A549 (cell line): ENCODE measurements at regions not wholly inside any gene's neighbourhood (a gene's known extent, or its start where the extent isn't known, plus 50 kb on each side); places are given as distances from the start of the nearest gene placed in this dataset.

Experiments
- ATAC-seq, 2 experiments: fragments of 200-7000 bp in 1 of 2; fragments of >200 bp in 1 of 2; cut with Nextera tagmentation in 1 of 2; cut with Tn5 transposase in 1 of 2; 3 replicates each; pipeline versions ENCODE4 v1.8.0 to v1.9.1; 2018 to 2020; ENCODE audit warnings: mild to moderate bottlenecking in 1 of 2, moderate library complexity in 1 of 2
- CTCF ChIA-PET: fragments of 300-600 bp; sonication (Branson Sonifier 250); formaldehyde crosslinking; extraction: SDS; loops from one replicate; lab custom pipeline; 2021; ENCODE audit warnings: antibody characterized with exemption, inconsistent platforms; lab: Yijun Ruan, JAX
- POLR2A ChIA-PET: fragments of 350-600 bp; formaldehyde crosslinking; extraction: SDS; loops from one replicate; lab custom pipeline; 2021; ENCODE audit warnings: antibody characterized with exemption, inconsistent platforms; lab: Yijun Ruan, JAX
- DNase-seq, 2 experiments: peaks; one replicate each; pipeline versions ENCODE4 v3.0.0 to v3.0.0-alpha.2; 2011 to 2016; ENCODE audit warnings: low read depth in 1 of 2, low spot score in 1 of 2
- FAIRE-seq: peaks from 2 replicates; lab custom pipeline; 2011; peaks lifted over from hg19 to GRCh38; lab: Jason Lieb, UNC
- H3K27ac ChIP-seq, 2 experiments: fragments of >200 bp; sonication (Bioruptor Twin); formaldehyde crosslinking; 3 replicates each; pipeline ENCODE4 v1.5.1; 2016 to 2017
- H3K4me1 ChIP-seq: fragments of >200 bp; sonication (Bioruptor Twin); formaldehyde crosslinking; 3 replicates; pipeline ENCODE4 v1.6.1; 2016
- H3K4me2 ChIP-seq: fragments of >200 bp; sonication (Bioruptor Twin); formaldehyde crosslinking; 3 replicates; pipeline ENCODE4 v1.6.1; 2016
- H3K4me3 ChIP-seq: fragments of >200 bp; sonication (Bioruptor Twin); formaldehyde crosslinking; 3 replicates; pipeline ENCODE4 v1.5.1; 2016
- H3K9me3 ChIP-seq: fragments of >200 bp; sonication (Bioruptor Twin); formaldehyde crosslinking; 3 replicates; pipeline ENCODE4 v1.6.1; 2016
- BCL3 ChIP-seq: fragments of >200 bp; sonication (Bioruptor Twin); formaldehyde crosslinking; IDR thresholded peaks from 3 replicates; pipeline ENCODE4 v1.6.1; 2016
- BHLHE40 ChIP-seq: IDR thresholded peaks from 2 replicates; pipeline ENCODE4 v1.6.1; 2012; ENCODE audit warnings: low read depth, low read length, inconsistent platforms
- CBX8 ChIP-seq: fragments of 200-600 bp; sonication (generic); IDR thresholded peaks from 2 replicates; pipeline ENCODE4 v1.6.1; 2016
- CHD2 ChIP-seq: fragments of 150-350 bp; IDR thresholded peaks from 2 replicates; pipeline ENCODE4 v1.6.1; 2014; ENCODE audit warnings: low read length; ENCODE audit not compliant: partially characterized antibody
- HDAC2 ChIP-seq: fragments of 200-600 bp; sonication (generic); IDR thresholded peaks from 2 replicates; pipeline ENCODE4 v1.6.1; 2016
- HES2 ChIP-seq: fragments of >200 bp; sonication (Bioruptor Twin); formaldehyde crosslinking; IDR thresholded peaks from 2 replicates; pipeline ENCODE4 v1.6.1; 2016
- HEYL ChIP-seq: fragments of 250-450 bp; sonication (Bioruptor Pico); IDR thresholded peaks from 2 replicates; pipeline ENCODE4 v1.8.0; 2021; ENCODE audit warnings: mild to moderate bottlenecking, moderate library complexity
- HMGXB4 ChIP-seq: fragments of 250-450 bp; sonication (Bioruptor Pico); IDR thresholded peaks from 2 replicates; pipeline ENCODE4 v1.5.0; 2021; ENCODE audit warnings: mild to moderate bottlenecking, moderate library complexity, borderline replicate concordance
- HOXA7 ChIP-seq: fragments of 250-450 bp; sonication (Bioruptor Pico); IDR thresholded peaks from 2 replicates; pipeline ENCODE4 v1.5.0; 2020; ENCODE audit warnings: mild to moderate bottlenecking, moderate library complexity
- HOXB5 ChIP-seq: fragments of 250-450 bp; sonication (Bioruptor Pico); IDR thresholded peaks from 2 replicates; pipeline ENCODE4 v1.5.0; 2020; ENCODE audit warnings: mild to moderate bottlenecking, moderate library complexity
- JUN ChIP-seq, 2 experiments: fragments of >200 bp; sonication (Bioruptor Twin); formaldehyde crosslinking; IDR thresholded peaks; 2 replicates in 1 of 2; 3 replicates in 1 of 2; pipeline ENCODE4 v1.6.1; 2016 to 2017
- JUNB ChIP-seq: fragments of >200 bp; sonication (Bioruptor Twin); formaldehyde crosslinking; IDR thresholded peaks from 2 replicates; pipeline ENCODE4 v1.6.1; 2016
- KDM5A ChIP-seq: fragments of 200-600 bp; sonication (generic); IDR thresholded peaks from 2 replicates; pipeline ENCODE4 v1.6.1; 2016; ENCODE audit warnings: antibody characterized with exemption, mild to moderate bottlenecking
- NFE2L2 ChIP-seq: fragments of 150-350 bp; conservative IDR thresholded peaks from 2 replicates; pipeline ENCODE4 v1.6.1; 2014; ENCODE audit warnings: low read length
- POLR2A ChIP-seq: IDR thresholded peaks from 2 replicates; pipeline ENCODE4 v1.6.1; 2012; ENCODE audit warnings: mild to moderate bottlenecking, low read length
- POLR2AphosphoS2 ChIP-seq: conservative IDR thresholded peaks from 2 replicates; pipeline ENCODE4 v1.6.1; 2012; ENCODE audit warnings: low read length, improper control_type of control experiment, inconsistent platforms
- RARB ChIP-seq: fragments of 250-450 bp; sonication (Bioruptor Pico); IDR thresholded peaks from 2 replicates; pipeline ENCODE4 v1.8.0; 2021; ENCODE audit warnings: mild to moderate bottlenecking, moderate library complexity
- REST ChIP-seq: fragments of 200-600 bp; sonication (generic); IDR thresholded peaks from 2 replicates; pipeline ENCODE4 v1.6.1; 2016; ENCODE audit warnings: antibody characterized with exemption, mild to moderate bottlenecking, moderate library complexity
- RNF2 ChIP-seq: fragments of 200-600 bp; sonication (generic); IDR thresholded peaks from 2 replicates; pipeline ENCODE4 v1.6.1; 2016; ENCODE audit warnings: low read depth, mild to moderate bottlenecking, antibody characterized with exemption, moderate library complexity, borderline replicate concordance
- SMC3 ChIP-seq: fragments of >200 bp; sonication (Bioruptor Twin); formaldehyde crosslinking; IDR thresholded peaks from 3 replicates; pipeline ENCODE4 v1.6.1; 2018; ENCODE audit warnings: inconsistent platforms
- SREBF2 ChIP-seq: fragments of 450-650 bp; IDR thresholded peaks from 2 replicates; pipeline ENCODE4 v1.6.1; 2014; ENCODE audit warnings: mild to moderate bottlenecking, moderate library complexity
- TFCP2L1 ChIP-seq: fragments of 250-450 bp; sonication (Bioruptor Pico); IDR thresholded peaks from 2 replicates; pipeline ENCODE4 v1.5.0; 2021; ENCODE audit warnings: mild to moderate bottlenecking
- TP53 ChIP-seq: fragments of 250-450 bp; sonication (Bioruptor Pico); IDR thresholded peaks from 2 replicates; pipeline ENCODE4 v1.5.0; 2021; ENCODE audit warnings: mild to moderate bottlenecking, moderate library complexity
- USF2 ChIP-seq: fragments of 450-650 bp; IDR thresholded peaks from 2 replicates; pipeline ENCODE4 v1.6.1; 2014; ENCODE audit warnings: antibody characterized with exemption
- ZC3H11A ChIP-seq: fragments of 450-650 bp; IDR thresholded peaks from 2 replicates; pipeline ENCODE4 v1.6.1; 2014; ENCODE audit warnings: antibody characterized with exemption, mild to moderate bottlenecking
- ZSCAN20 ChIP-seq: fragments of 250-450 bp; sonication (Bioruptor Pico); IDR thresholded peaks from 2 replicates; pipeline ENCODE4 v1.8.0; 2022; ENCODE audit warnings: mild to moderate bottlenecking, moderate library complexity
- WGBS: methylation state at CpG from one replicate; pipeline ENCODE4 v1.1.6; 2017; ENCODE audit errors: missing lambda C conversion rate; 5-methylcytosine and 5-hydroxymethylcytosine counted together

- no peak for FAIRE-seq
- 68% methylated on average over 2 of the region's 2 CpGs for whole genome bisulfite sequencing
- Histone ChIP-seq H3K4me1 (no peaks in the 10 kb centered on the region), H3K4me2 (no peak overlapping the region), H3K27ac (no peak overlapping the region), H3K9me3 (no peaks in the 10 kb centered on the region), H3K4me3 (no peak overlapping the region)
- TF ChIP-seq TP53 (CRISPR knock-in tag) (no peak), JUNB (no peak), TFCP2L1 (CRISPR knock-in tag) (no peak), HES2 (no peak), HOXB5 (no peak)
- POLR2A ChIA-PET, result no interaction called here
- DNase-seq, result no peak
- no peak for ATAC-seq
- CTCF ChIA-PET, result no interaction called here
Measured at GRCh38 chrX:69366183-69366582, 137.9 kb upstream of the NALF2 start.

GRCh38 chrX:69365755-69366154 lies 138.4 kb upstream of the NALF2 start:
- Histone ChIP-seq H3K4me2 (no peak overlapping the region), H3K9me3 (no peaks in the 10 kb centered on the region), H3K4me1 (no peaks in the 10 kb centered on the region), H3K27ac (no peak overlapping the region), H3K4me3 (no peak overlapping the region)
- FAIRE-seq (no peak), ATAC-seq (no peak), DNase-seq (no peak)
- CTCF ChIA-PET, result no interaction called here
- POLR2A ChIA-PET, result no interaction called here
- TF ChIP-seq BCL3 (no peak), CHD2 (no peak), ZSCAN20 (CRISPR knock-in tag) (no peak), HOXA7 (CRISPR knock-in tag) (no peak), RNF2 (no peak), HEYL (CRISPR knock-in tag) (no peak), SMC3 (no peak), BHLHE40 (no peak), JUN (IDR thresholded peaks at IDR 0.05) (no peak), POLR2AphosphoS2 (no peak), KDM5A (no peak), REST (no peak), USF2 (no peak), SREBF2 (no peak), POLR2A (no peak)
- 50% methylated on average over 1 of the region's 1 CpG for WGBS

- no peak for ATAC-seq
- POLR2A ChIA-PET, result no interaction called here
- TF ChIP-seq ZC3H11A (no peak), ZSCAN20 (CRISPR knock-in tag) (no peak), HMGXB4 (CRISPR knock-in tag) (no peak), NFE2L2 (no peak), HDAC2 (no peak), RARB (CRISPR knock-in tag) (no peak), SMC3 (no peak), CBX8 (no peak)
- Histone ChIP-seq H3K4me3 (no peak overlapping the region), H3K9me3 (no peaks in the 10 kb centered on the region), H3K4me1 (no peaks in the 10 kb centered on the region), H3K4me2 (no peak overlapping the region), H3K27ac (no peak overlapping the region)
- FAIRE-seq, result no peak
- no CpG with 5 or more reads among the region's 1 CpG for WGBS
- no peak for DNase-seq
- CTCF ChIA-PET, result no interaction called here
Measured at GRCh38 chrX:69365349-69365748, 138.8 kb upstream of the NALF2 start.
